Progenitor cell of endocrine pancreas (in vitro differentiated cells): ENCODE measurements at regions not wholly inside any gene's neighbourhood (a gene's known extent, or its start where the extent isn't known, plus 50 kb on each side); places are given as distances from the start of the nearest gene placed in this dataset.
"Not testable (repeated sequence)": the region's sequence is repeated elsewhere in the genome, so short reads cannot be mapped to it uniquely, and the experiment has no call there.

Source experiments
- DNase-seq: peaks from one replicate; pipeline ENCODE4 v3.0.0; 2021; ENCODE audit warnings: low spot score; ENCODE audit not compliant: unreplicated experiment
- H3K27ac Mint-ChIP-seq: 2 replicates; pipeline ENCODE4 v1.8.0; 2021; ENCODE audit warnings: mild to moderate bottlenecking, moderate library complexity, mixed read lengths
- H3K27me3 Mint-ChIP-seq: 2 replicates; pipeline ENCODE4 v1.8.0; 2021; ENCODE audit warnings: mixed read lengths
- H3K36me3 Mint-ChIP-seq: 2 replicates; pipeline ENCODE4 v1.8.0; 2022; ENCODE audit warnings: mixed read lengths; ENCODE audit not compliant: insufficient read depth
- H3K4me1 Mint-ChIP-seq: 2 replicates; pipeline ENCODE4 v1.8.0; 2021; ENCODE audit warnings: low read depth, mixed read lengths
- H3K4me3 Mint-ChIP-seq: 2 replicates; pipeline ENCODE4 v1.8.0; 2021; ENCODE audit warnings: low read depth, mild to moderate bottlenecking, moderate library complexity, mixed read lengths
- H3K9me3 Mint-ChIP-seq: 2 replicates; pipeline ENCODE4 v1.8.0; 2021; ENCODE audit warnings: low read depth, mixed read lengths
- TF ChIP-seq, protein P1 (sequence below): fragments of 200-600 bp; sonication (generic); IDR thresholded peaks from one replicate; pipeline ENCODE4 v1.5.0; 2021; ENCODE audit warnings: antibody characterized with exemption, mild to moderate bottlenecking; ENCODE audit not compliant: unreplicated experiment

DNA sequence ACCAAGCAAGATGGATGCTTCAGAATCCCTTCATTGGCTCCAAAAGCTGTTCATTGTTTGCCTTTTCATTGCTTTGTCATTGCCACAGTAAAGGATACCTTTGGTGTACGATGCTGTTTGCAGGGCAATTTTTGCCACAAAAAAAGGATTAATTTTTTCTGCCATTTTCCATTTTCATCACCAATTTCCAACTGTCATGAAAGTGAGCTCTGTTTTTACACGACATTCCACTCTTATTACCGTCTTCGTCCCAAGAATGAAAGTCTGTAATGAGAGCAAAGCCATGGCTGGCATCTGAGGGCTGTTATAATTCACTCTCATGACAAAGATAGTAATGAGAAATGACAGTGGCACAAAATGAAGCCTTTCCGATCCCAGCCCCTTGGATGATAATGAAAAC lies 272.7 kb upstream of the DCN start:
- DNase-seq, result no peak
- TF ChIP-seq, protein P1, sequence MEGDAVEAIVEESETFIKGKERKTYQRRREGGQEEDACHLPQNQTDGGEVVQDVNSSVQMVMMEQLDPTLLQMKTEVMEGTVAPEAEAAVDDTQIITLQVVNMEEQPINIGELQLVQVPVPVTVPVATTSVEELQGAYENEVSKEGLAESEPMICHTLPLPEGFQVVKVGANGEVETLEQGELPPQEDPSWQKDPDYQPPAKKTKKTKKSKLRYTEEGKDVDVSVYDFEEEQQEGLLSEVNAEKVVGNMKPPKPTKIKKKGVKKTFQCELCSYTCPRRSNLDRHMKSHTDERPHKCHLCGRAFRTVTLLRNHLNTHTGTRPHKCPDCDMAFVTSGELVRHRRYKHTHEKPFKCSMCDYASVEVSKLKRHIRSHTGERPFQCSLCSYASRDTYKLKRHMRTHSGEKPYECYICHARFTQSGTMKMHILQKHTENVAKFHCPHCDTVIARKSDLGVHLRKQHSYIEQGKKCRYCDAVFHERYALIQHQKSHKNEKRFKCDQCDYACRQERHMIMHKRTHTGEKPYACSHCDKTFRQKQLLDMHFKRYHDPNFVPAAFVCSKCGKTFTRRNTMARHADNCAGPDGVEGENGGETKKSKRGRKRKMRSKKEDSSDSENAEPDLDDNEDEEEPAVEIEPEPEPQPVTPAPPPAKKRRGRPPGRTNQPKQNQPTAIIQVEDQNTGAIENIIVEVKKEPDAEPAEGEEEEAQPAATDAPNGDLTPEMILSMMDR, result no peak
- Mint-ChIP-seq H3K4me3 (no peak overlapping the region), H3K4me1 (no peaks in the 10 kb centered on the region), H3K9me3 (no peaks in the 10 kb centered on the region), H3K27ac (no peak overlapping the region), H3K36me3 (no peaks in the 10 kb centered on the region), H3K27me3 (no peaks in the 10 kb centered on the region)

DNA sequence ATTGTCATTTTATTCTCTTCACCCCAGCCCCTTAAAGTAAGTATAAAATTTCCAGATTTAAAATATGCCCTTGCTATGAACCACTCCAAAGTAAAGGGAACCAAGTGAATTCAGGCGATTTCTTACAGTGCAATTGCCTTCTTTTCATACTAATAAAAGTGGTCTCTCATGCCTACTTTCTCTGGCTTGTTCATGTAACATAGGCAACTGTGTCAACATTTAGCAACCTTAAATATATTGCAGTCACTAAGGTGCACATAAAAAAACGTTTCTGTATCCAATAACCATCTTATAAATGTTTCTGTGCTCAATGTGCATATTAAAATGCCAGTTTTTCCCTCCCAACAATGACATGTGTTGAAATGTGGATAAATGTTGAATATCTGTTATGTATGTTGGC lies 271.6 kb upstream of the DCN start:
- H3K9me3 Mint-ChIP-seq, result no peaks in the 10 kb centered on the region
- H3K27ac Mint-ChIP-seq, result no peak overlapping the region
- no peaks in the 10 kb centered on the region for H3K36me3 Mint-ChIP-seq
- no peaks in the 10 kb centered on the region for H3K27me3 Mint-ChIP-seq
- no peaks in the 10 kb centered on the region for H3K4me1 Mint-ChIP-seq
- no peak overlapping the region for H3K4me3 Mint-ChIP-seq
- TF ChIP-seq, protein P1, result no peak
- no peak for DNase-seq

DNA sequence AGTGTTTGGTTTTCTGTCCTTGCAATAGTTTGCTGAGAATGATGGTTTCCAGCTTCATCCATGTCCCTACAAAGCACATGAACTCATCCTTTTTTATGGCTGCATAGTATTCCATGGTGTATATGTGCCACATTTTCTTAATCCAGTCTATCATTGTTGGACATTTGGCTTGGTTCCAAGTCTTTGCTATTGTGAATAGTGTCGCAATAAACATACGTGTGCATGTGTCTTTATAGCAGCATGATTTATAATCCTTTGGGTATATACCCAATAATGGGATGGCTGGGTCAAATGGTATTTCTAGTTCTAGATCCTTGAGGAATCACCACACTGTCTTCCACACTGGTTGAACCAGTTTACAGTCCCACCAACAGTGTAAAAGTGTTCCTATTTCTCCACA lies 269.8 kb upstream of the DCN start:
- not testable (repeated sequence) for H3K4me3 Mint-ChIP-seq, DNase-seq, H3K9me3 Mint-ChIP-seq, H3K36me3 Mint-ChIP-seq, H3K27ac Mint-ChIP-seq, H3K27me3 Mint-ChIP-seq, H3K4me1 Mint-ChIP-seq

DNA sequence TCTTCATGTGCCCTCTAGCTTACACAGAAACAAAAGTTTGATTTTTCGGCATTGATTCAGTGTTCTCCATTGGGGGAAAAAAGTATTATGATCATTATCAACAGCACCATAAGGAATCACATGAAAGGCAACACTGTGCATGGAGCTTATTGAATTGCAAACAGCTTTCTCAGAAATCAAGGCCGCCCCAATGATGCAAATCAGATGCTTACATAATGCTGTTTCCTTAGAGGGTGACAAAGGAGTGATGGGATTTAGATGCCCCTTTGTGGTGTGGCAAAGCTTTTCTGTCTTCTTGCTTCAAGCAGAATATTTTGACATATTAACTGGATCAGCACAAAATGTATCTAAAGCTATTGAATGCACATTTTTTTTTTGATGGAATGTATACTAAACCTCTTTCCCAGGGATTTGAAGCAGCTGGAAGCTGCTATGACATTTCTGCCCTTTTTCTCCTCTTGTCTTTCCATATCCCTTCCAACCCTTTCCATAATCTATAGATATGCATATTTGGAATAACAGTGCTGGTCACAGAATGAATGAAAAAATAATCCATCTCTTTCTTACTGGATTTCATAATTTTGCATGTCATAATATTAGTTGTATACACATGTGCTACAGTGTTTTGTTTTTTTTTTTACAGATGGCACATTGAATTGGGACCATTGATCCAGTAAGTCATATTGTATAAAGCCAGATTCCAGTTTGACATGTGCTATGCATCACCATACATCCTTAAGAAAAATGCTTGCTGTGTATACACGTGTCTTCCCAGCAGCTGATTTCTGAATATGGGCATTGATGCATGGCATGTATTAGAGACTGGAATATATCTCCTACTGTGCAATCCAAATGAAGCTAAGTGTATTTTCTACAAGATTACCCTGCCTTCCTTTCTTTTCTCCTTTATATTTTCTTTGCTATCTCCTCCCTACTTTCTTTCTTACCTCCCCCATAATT lies 259.7 kb upstream of the DCN start:
- no peaks in the 10 kb centered on the region for H3K36me3 Mint-ChIP-seq
- no peaks in the 10 kb centered on the region for H3K27me3 Mint-ChIP-seq
- no peak overlapping the region for H3K4me3 Mint-ChIP-seq
- no peaks in the 10 kb centered on the region for H3K9me3 Mint-ChIP-seq
- H3K27ac Mint-ChIP-seq, result no peak overlapping the region
- no peaks in the 10 kb centered on the region for H3K4me1 Mint-ChIP-seq
- no peak for DNase-seq
- TF ChIP-seq, protein P1, result no peak

DNA sequence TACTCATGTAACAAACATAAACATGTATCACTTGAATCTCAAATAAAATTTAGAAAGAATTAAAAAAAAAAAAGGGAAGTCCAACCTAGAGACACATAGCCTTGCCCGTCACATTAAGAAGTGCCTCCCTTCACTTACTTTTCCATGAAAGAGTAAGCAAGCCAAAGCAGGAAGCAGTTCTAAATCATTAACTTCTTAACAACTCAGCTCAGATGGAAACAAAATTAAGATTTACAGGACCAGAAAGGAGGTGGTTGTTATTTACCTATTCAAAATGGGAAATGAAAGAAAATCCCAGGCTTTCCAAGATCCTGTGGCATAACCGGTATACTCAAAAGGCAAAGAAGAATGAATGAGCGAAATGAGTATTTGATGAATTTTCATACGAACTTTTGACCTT lies 258.6 kb upstream of the DCN start:
- Mint-ChIP-seq H3K36me3 (no peaks in the 10 kb centered on the region), H3K4me1 (no peaks in the 10 kb centered on the region), H3K4me3 (no peak overlapping the region), H3K27me3 (no peaks in the 10 kb centered on the region), H3K9me3 (no peaks in the 10 kb centered on the region), H3K27ac (no peak overlapping the region)
- TF ChIP-seq, protein P1, result no peak
- no peak for DNase-seq

DNA sequence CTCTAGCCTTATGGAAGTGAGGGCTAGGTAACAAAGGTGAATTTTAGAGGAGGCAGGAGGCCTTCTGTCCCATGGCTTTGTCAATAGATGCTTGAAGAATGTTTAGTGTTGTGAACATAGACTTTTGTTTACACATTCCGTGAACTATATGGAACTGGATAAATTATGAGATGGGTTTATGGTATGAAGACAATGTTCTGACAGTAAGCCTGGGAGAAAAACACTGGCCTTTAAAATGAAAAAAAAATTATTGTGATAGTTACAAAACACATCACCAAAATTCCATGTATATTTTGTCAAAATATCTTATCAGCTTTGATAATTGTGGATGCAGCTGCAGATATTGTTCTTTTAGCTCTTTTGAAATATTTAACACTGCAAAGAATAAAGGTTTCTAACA lies 251.5 kb upstream of the DCN start:
- H3K4me1 Mint-ChIP-seq, result peaks cover 6% of the 10 kb centered on the region
- H3K36me3 Mint-ChIP-seq, result no peaks in the 10 kb centered on the region
- H3K27me3 Mint-ChIP-seq, result no peaks in the 10 kb centered on the region
- no peak for DNase-seq
- no peak overlapping the region for H3K27ac Mint-ChIP-seq
- H3K4me3 Mint-ChIP-seq, result no peak overlapping the region
- no peaks in the 10 kb centered on the region for H3K9me3 Mint-ChIP-seq
- TF ChIP-seq, protein P1, result no peak
